H9 (cell line): ENCODE measurements at regions not wholly inside any gene's neighbourhood (a gene's known extent, or its start where the extent isn't known, plus 50 kb on each side); places are given as distances from the start of the nearest gene placed in this dataset.

Experiments used
- DNase-seq: peaks from one replicate; pipeline ENCODE4 v3.0.0-alpha.2; 2017
- H2AFZ ChIP-seq: one replicate; pipeline ENCODE4 v1.6.1; 2013; ENCODE audit warnings: mild to moderate bottlenecking, low read length, control low read depth, moderate library complexity
- H2AK5ac ChIP-seq: 2 replicates; pipeline ENCODE4 v1.6.1; 2013; ENCODE audit warnings: low read length, control low read depth, mixed read lengths; ENCODE audit not compliant: insufficient read length
- H2BK120ac ChIP-seq: one replicate; pipeline ENCODE4 v1.6.1; 2013; ENCODE audit warnings: low read depth, mild to moderate bottlenecking, low read length, control low read depth, inconsistent platforms; ENCODE audit not compliant: poor library complexity, severe bottlenecking
- H2BK12ac ChIP-seq: 2 replicates; pipeline ENCODE4 v1.6.1; 2013; ENCODE audit warnings: low read length, control low read depth, mixed read lengths, low read depth; ENCODE audit not compliant: insufficient read length
- H2BK15ac ChIP-seq: 2 replicates; pipeline ENCODE4 v1.6.1; 2013; ENCODE audit warnings: low read depth, low read length, control low read depth
- H2BK20ac ChIP-seq: one replicate; pipeline ENCODE4 v1.6.1; 2013; ENCODE audit warnings: low read depth, mild to moderate bottlenecking, low read length, control low read depth, inconsistent platforms; ENCODE audit not compliant: poor library complexity, severe bottlenecking
- H2BK5ac ChIP-seq: 2 replicates; pipeline ENCODE4 v1.6.1; 2013; ENCODE audit warnings: low read length, control low read depth, mixed read lengths; ENCODE audit not compliant: insufficient read length
- H3K14ac ChIP-seq: 2 replicates; pipeline ENCODE4 v1.6.1; 2013; ENCODE audit warnings: low read length, control low read depth; ENCODE audit not compliant: insufficient read depth
- H3K18ac ChIP-seq: 2 replicates; pipeline ENCODE4 v1.6.1; 2013; ENCODE audit warnings: low read depth, mild to moderate bottlenecking, mixed read lengths, low read length, control low read depth; ENCODE audit not compliant: insufficient read length
- H3K23ac ChIP-seq: 2 replicates; pipeline ENCODE4 v1.6.1; 2013; ENCODE audit warnings: low read length, control low read depth, mixed read lengths, low read depth; ENCODE audit not compliant: insufficient read length
- H3K23me2 ChIP-seq: 2 replicates; pipeline ENCODE4 v1.6.1; 2013; ENCODE audit warnings: low read depth, mild to moderate bottlenecking, mixed read lengths, low read length, control low read depth; ENCODE audit not compliant: insufficient read length, poor library complexity, severe bottlenecking
- H3K27ac ChIP-seq: 2 replicates; pipeline ENCODE4 v1.5.1; 2013; ENCODE audit warnings: low read length, control low read depth, mixed read lengths, low read depth; ENCODE audit not compliant: insufficient read length
- H3K27me3 ChIP-seq: 2 replicates; pipeline ENCODE4 v1.6.1; 2013; ENCODE audit warnings: low read length, control low read depth, inconsistent platforms; ENCODE audit not compliant: insufficient read depth
- H3K4ac ChIP-seq: 2 replicates; pipeline ENCODE4 v1.6.1; 2013; ENCODE audit warnings: low read depth, mild to moderate bottlenecking, control low read depth, inconsistent platforms, low read length, moderate library complexity
- H3K4me1 ChIP-seq: 2 replicates; pipeline ENCODE4 v1.6.1; 2013; ENCODE audit warnings: low read length, control low read depth, inconsistent platforms; ENCODE audit not compliant: insufficient read depth
- H3K4me2 ChIP-seq: 2 replicates; pipeline ENCODE4 v1.6.1; 2013; ENCODE audit warnings: low read length, control low read depth, mixed read lengths; ENCODE audit not compliant: insufficient read length, insufficient read depth
- H3K56ac ChIP-seq: 2 replicates; pipeline ENCODE4 v1.6.1; 2013; ENCODE audit warnings: low read depth, mild to moderate bottlenecking, mixed read lengths, low read length, control low read depth; ENCODE audit not compliant: insufficient read length
- H3K79me1 ChIP-seq: 2 replicates; pipeline ENCODE4 v1.6.1; 2013; ENCODE audit warnings: low read depth, mild to moderate bottlenecking, moderate library complexity, low read length, control low read depth, inconsistent platforms; ENCODE audit not compliant: insufficient read depth, poor library complexity, severe bottlenecking
- H3K79me2 ChIP-seq: 2 replicates; pipeline ENCODE4 v1.6.1; 2013; ENCODE audit warnings: low read length, control low read depth, inconsistent platforms; ENCODE audit not compliant: insufficient read depth
- H3K9ac ChIP-seq: 2 replicates; pipeline ENCODE4 v1.6.1; 2013; ENCODE audit warnings: low read length, control low read depth, mixed read lengths; ENCODE audit not compliant: insufficient read length; ENCODE audit errors: extremely low read depth
- H3K9me3 ChIP-seq: one replicate; pipeline ENCODE4 v1.6.1; 2013; ENCODE audit warnings: low read depth, low read length, inconsistent platforms; ENCODE audit not compliant: control insufficient read depth
- H3T11ph ChIP-seq: one replicate; pipeline ENCODE4 v1.6.1; 2013; ENCODE audit warnings: mild to moderate bottlenecking, low read length, control low read depth, inconsistent platforms
- H4K20me1 ChIP-seq: one replicate; pipeline ENCODE4 v1.6.1; 2013; ENCODE audit not compliant: control insufficient read depth, insufficient read length, insufficient read depth
- H4K5ac ChIP-seq: 2 replicates; pipeline ENCODE4 v1.6.1; 2013; ENCODE audit warnings: low read depth, mild to moderate bottlenecking, mixed read lengths, low read length, control low read depth; ENCODE audit not compliant: insufficient read length
- H4K8ac ChIP-seq: replicated peaks from 2 replicates; pipeline ENCODE4 v1.6.1; 2013; ENCODE audit warnings: low read length, control low read depth, mixed read lengths, low read depth; ENCODE audit not compliant: insufficient read length
- H4K91ac ChIP-seq: 2 replicates; pipeline ENCODE4 v1.6.1; 2013; ENCODE audit warnings: low read depth, mild to moderate bottlenecking, moderate library complexity, mixed read lengths, low read length, control low read depth; ENCODE audit not compliant: insufficient read length
- H3K27ac Mint-ChIP-seq, 3 experiments: 2 replicates in 2 of 3; 3 replicates in 1 of 3; pipeline ENCODE4 v1.8.0; 2020 to 2021; ENCODE audit warnings: mixed read lengths in 3 of 3, mild to moderate bottlenecking in 1 of 3, moderate library complexity in 1 of 3
- H3K27me3 Mint-ChIP-seq: 2 replicates; pipeline ENCODE4 v1.8.0; 2021; ENCODE audit warnings: low read depth, mild to moderate bottlenecking, moderate library complexity, mixed read lengths
- H3K36me3 Mint-ChIP-seq, 3 experiments: 2 replicates in 2 of 3; 3 replicates in 1 of 3; pipeline ENCODE4 v1.8.0; 2020 to 2021; ENCODE audit warnings: low read depth in 3 of 3, mixed read lengths in 3 of 3; ENCODE audit not compliant: insufficient read depth in 1 of 3
- H3K4me1 Mint-ChIP-seq, 2 experiments: 2 replicates each; pipeline ENCODE4 v1.8.0; 2020; ENCODE audit warnings: mixed read lengths in 2 of 2
- H3K4me3 Mint-ChIP-seq, 2 experiments: 2 replicates in 1 of 2; 3 replicates in 1 of 2; pipeline ENCODE4 v1.8.0; 2020 to 2021; ENCODE audit warnings: mild to moderate bottlenecking in 2 of 2, mixed read lengths in 2 of 2, moderate library complexity in 1 of 2
- H3K9me3 Mint-ChIP-seq, 2 experiments: 2 replicates in 1 of 2; 3 replicates in 1 of 2; pipeline ENCODE4 v1.8.0; 2020; ENCODE audit warnings: mild to moderate bottlenecking in 2 of 2, mixed read lengths in 2 of 2, moderate library complexity in 1 of 2
- WGBS: extraction: QIAGEN DNeasy Blood & Tissue Kit; methylation state at CpG from one replicate; pipeline ENCODE4 v1.1.7; 2013; ENCODE audit warnings: missing lambda C conversion rate, low lambda C conversion rate, mixed read lengths; ENCODE audit not compliant: insufficient read length; ENCODE audit errors: extremely low coverage; 5-methylcytosine and 5-hydroxymethylcytosine counted together
- TF ChIP-seq, protein P1 (sequence below): fragments of 200-600 bp; sonication (generic); conservative IDR thresholded peaks from 3 replicates; pipeline ENCODE4 v1.8.0; 2021; ENCODE audit warnings: antibody characterized with exemption, mild to moderate bottlenecking

DNA sequence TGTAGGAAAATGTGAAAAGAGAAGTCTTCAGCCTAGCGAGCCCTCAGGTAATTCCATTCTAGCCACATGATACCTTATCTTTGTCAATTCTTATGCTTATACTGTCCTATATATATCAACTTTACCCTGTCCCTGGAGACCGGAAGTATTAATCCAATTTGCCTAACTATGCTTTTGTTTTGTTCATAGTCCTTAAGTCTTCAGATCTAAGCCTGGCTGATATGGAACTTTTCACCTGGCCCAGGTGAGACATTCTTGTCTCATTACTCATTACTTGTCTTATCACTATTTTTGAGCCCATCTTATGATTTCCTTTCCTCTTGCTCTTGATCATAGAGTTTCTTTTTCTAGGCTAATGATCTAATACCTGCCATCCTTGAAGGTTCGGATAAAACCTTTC lies 194.1 kb upstream of the FANCL start:
- H3K4me1 ChIP-seq = peaks cover 3% of the 10 kb centered on the region; the same call in 1 of the 2 replicates

More for the DNA sequence above, 194.1 kb upstream of the FANCL start:
- H3K23ac ChIP-seq = no peak overlapping the region
- H2BK120ac ChIP-seq = no peak overlapping the region
- H3K14ac ChIP-seq = no peak overlapping the region
- no peak overlapping the region for H2AFZ ChIP-seq
- H3K56ac ChIP-seq = no peak overlapping the region
- H3K23me2 ChIP-seq = no peaks in the 10 kb centered on the region
- no peak for DNase-seq
- H4K8ac ChIP-seq = no peak overlapping the region
- Mint-ChIP-seq H3K36me3 (peaks cover 0 to 4% (median 4%) of the 10 kb centered on the region in 3 experiments; a peak in 2 of 7 replicates), H3K4me1 (peaks cover 29 to 54% of the 10 kb centered on the region in 2 experiments), H3K4me3 (no peak overlapping the region), H3K9me3 (no peaks in the 10 kb centered on the region), H3K27ac (peak overlapping the region in 2 of 3 experiments; percentile 1 to 28; a peak in 4 of 7 replicates), H3K27me3 (no peaks in the 10 kb centered on the region)
- no peak overlapping the region for H3K4ac ChIP-seq
- no peak overlapping the region for H4K91ac ChIP-seq
- TF ChIP-seq, protein P1, sequence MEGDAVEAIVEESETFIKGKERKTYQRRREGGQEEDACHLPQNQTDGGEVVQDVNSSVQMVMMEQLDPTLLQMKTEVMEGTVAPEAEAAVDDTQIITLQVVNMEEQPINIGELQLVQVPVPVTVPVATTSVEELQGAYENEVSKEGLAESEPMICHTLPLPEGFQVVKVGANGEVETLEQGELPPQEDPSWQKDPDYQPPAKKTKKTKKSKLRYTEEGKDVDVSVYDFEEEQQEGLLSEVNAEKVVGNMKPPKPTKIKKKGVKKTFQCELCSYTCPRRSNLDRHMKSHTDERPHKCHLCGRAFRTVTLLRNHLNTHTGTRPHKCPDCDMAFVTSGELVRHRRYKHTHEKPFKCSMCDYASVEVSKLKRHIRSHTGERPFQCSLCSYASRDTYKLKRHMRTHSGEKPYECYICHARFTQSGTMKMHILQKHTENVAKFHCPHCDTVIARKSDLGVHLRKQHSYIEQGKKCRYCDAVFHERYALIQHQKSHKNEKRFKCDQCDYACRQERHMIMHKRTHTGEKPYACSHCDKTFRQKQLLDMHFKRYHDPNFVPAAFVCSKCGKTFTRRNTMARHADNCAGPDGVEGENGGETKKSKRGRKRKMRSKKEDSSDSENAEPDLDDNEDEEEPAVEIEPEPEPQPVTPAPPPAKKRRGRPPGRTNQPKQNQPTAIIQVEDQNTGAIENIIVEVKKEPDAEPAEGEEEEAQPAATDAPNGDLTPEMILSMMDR = no peak
- no peaks in the 10 kb centered on the region for H3K27me3 ChIP-seq
- no peaks in the 10 kb centered on the region for H3K79me1 ChIP-seq
- no peak overlapping the region for H2BK15ac ChIP-seq
- H4K5ac ChIP-seq = no peak overlapping the region
- H2BK12ac ChIP-seq = no peak overlapping the region
- no peak overlapping the region for H3K27ac ChIP-seq
- H3K79me2 ChIP-seq = no peaks in the 10 kb centered on the region
- no peaks in the 10 kb centered on the region for H3K9me3 ChIP-seq
- WGBS = no CpG with 5 or more reads among the region's 3 CpGs
- no peak overlapping the region for H2BK20ac ChIP-seq
- H2BK5ac ChIP-seq = no peak overlapping the region
- H4K20me1 ChIP-seq = no peaks in the 10 kb centered on the region
- H2AK5ac ChIP-seq = no peak overlapping the region
- H3T11ph ChIP-seq = no peak overlapping the region
- no peak overlapping the region for H3K4me2 ChIP-seq
- H3K9ac ChIP-seq = no peak overlapping the region
- H3K18ac ChIP-seq = no peak overlapping the region
